ENCODE measurements at regions not wholly inside any gene's neighbourhood (a gene's known extent, or its start where the extent isn't known, plus 50 kb on each side); places are given as distances from the start of the nearest gene placed in this dataset.

DNA sequence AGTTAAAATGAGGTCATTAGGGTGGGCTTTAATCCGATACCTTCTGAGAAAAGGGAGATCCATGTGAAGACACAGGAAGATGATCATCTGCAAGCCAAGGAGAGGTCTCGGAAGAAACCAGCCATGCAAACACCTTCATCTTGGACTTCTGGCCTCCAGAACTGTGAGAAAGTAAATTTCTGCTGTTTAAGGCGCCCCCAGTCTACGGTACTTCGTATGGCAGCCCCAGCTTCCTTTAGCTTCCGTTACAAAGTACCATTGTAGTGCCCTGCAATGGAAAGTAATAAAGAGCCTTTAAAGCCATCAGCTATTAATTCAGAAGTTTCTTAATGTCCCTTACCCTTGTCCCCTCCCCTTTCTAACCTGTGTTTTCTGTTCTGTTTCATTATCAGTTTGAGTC is 308.1 kb downstream of the AACS start:
- no peak for DNase-seq

DNA sequence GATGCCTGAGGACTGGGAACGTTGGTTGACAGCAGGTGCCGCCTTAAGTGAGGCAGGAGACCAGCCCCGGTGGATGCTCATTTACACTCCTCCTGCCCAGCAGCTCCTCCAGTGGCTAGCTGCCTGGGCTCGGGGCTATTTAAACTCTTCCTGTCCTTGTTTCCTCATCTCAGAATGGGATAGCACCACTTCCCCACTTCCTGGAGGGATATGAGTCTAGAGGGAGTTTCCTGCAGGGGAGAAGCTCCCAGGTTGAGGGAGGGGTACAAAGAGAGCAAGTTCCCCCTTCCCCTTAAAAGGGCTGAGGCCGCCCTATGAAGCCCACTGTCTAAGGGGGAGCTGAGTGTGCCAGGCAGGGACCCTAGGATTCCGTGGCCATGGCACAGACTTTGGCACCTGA is 311.2 kb downstream of the AACS start:
- DNase-seq, result no peak

GRCh38 chr12:125377093-125377492 is 311.9 kb downstream of the AACS start:
- no peak for DNase-seq

- no peak for DNase-seq
Measured at GRCh38 chr12:125381373-125381772, 316.1 kb downstream of the AACS start.

DNA sequence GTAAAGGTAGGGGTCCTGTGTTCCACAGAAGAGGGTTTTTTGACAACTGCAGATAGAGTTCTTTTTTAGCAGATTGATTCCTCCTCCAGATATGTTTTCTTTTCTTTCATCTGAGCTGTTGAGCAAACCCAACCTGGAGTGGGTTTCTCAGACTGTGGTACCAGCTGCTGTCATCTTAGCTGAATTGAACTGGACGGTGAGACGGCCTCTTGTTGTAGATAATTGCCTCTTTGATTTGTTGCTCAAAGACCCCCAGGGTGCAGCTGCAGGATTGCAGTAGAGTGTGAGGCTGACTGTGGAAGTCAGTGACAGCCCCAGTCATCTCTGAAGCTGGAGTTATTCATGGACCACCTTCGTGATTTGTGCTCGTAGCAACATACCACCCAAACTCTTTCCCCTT is 317.7 kb downstream of the AACS start:
- no peak for DNase-seq

- DNase-seq, result no peak
Measured at GRCh38 chr12:125386652-125387051, 321.4 kb downstream of the AACS start.

DNA sequence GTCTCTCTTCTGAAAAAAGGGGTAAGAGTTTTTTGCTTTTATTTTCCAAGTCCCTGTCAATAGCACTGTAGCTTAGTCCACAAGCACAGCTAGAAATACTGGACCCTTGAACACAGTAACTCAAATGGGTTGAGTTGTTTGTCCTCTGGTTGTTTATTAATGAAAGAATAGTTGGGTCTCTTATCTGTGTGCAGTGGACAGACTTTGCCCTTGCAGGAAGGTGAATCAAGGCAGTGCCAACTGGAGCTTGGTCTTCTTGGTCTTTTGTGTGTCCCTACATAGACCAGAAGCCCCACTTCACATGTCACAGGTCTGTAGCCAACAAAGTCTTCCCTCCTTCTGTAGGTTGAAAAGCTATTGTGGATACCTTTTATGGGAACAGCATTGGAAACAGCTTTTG is 322.0 kb downstream of the AACS start:
- no peak for DNase-seq

- no peak for DNase-seq
Measured at GRCh38 chr12:125389061-125389697, 323.9 kb downstream of the AACS start.

- no peak for DNase-seq
Measured at GRCh38 chr12:125393569-125393968, 328.3 kb downstream of the AACS start.

- no peak for DNase-seq
Measured at GRCh38 chr12:125395583-125396215, 330.5 kb downstream of the AACS start.

- DNase-seq, result no peak
Measured at GRCh38 chr12:125399489-125399888, 334.3 kb downstream of the AACS start.

GRCh38 chr12:125402874-125403789 is 337.9 kb downstream of the AACS start:
- peak; percentile 76 for DNase-seq

DNA sequence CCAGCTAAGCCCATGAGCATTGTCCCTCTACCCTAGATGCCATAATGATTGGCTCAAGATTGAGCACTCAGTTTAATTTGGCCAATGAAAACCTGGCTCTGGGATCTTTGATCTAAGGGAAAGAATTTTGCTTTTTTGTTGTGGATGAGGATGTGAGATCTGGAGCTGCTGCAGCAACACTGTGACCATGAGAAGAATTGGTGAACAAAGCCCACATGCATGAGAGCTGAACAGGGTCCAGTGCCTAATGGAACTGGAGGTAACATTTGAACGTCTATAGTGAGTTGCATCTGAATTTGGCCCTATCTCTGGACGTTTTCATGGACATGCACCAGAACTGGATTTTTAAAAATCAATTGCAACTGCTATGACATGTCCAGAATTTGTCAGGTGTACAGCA is 338.6 kb downstream of the AACS start:
- DNase-seq, result no peak

- DNase-seq, result no peak
Measured at GRCh38 chr12:125406131-125406530, 340.9 kb downstream of the AACS start.

GRCh38 chr12:125408718-125409117 is 343.5 kb downstream of the AACS start:
- no peak for DNase-seq

GRCh38 chr12:125412506-125412905 is 347.3 kb downstream of the AACS start:
- no peak for DNase-seq

- no peak for DNase-seq
Measured at GRCh38 chr12:125417446-125417845, 352.2 kb downstream of the AACS start.

- DNase-seq, result no peak
Measured at GRCh38 chr12:125418902-125419564, 353.8 kb downstream of the AACS start.

DNA sequence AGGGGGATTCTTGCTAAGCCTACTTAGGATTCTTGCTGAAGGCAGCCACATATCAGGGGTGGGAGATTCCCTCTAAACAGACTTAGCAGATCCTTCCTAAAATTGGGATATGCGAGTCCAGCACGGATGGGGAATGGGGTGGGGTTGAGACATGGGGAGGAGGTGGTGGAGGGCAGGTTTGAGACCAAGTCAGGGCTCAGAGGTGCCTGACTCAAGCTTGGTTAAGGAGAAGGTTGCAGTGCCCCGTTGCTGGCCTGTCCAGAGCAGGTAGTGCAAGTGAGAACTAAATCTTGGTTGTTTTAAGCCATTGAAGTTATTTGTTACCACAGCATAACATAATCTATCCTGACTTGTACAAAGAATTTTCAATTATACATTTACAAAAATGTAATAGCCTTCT is 359.7 kb downstream of the AACS start:
- no peak for DNase-seq

DNA sequence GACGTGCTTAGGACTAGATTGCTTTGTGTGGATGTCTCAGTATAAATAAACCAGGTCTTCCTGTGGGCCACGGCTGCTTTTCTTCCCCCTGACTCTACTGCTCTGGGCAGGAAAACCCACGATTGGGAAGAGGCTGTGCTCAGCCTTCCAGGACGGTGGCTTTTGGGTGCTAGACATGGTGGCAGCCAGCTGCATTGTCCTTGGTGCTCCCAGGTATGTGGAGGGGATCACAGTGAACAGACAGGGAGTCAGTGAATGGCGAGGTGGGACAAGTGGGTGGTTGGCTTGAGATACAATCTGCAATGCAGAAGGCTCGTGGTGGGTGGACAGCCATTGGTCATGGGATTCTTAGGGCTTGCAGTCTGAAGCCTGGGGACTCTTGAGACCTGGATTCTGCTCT is 366.3 kb downstream of the AACS start:
- DNase-seq, result no peak

DNA sequence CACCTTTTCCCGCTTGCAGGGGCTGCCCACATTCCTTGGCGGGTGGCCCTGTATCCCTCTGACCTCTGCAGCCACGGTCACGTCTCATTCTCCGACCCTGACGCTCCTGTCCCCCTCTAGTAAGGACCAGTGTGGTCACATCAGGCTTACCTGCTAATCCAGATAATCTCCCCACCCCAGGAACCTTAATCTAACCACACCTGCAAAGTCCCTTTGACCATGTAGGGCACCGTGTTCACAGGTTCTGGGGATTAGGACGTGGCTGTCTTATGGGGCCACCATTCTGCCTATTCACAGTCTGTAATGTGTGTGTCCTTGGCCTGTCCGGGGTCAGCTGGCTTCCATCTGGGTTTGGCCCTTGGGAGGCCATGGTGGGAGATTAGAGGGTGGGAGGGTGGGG is 368.9 kb downstream of the AACS start:
- no peak for DNase-seq

DNA sequence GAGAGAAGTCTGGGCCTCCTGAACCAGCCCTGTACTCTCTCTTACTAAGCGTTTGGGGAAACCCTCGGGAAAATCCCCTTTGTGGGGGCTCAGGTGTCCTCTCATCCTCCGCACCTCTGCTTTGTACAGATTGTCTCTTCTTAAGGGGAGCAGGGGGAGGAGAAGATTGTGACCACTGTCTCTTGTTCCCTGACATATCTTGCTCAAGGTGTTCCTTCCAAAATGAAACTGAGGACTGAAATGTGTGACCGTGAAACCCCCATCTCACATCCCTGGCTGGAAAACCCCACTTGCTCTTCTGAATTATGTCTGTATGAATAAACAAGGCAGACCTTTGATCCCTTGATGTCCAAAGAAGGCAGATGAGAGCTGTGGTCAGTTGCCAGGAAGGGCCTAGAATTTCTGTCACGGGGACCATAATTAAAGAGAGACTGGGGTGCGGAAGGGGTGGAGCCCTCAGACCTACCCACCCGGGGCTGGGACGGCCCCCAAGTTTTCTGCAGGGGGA is 369.8 kb downstream of the AACS start:
- DNase-seq, result no peak

DNA sequence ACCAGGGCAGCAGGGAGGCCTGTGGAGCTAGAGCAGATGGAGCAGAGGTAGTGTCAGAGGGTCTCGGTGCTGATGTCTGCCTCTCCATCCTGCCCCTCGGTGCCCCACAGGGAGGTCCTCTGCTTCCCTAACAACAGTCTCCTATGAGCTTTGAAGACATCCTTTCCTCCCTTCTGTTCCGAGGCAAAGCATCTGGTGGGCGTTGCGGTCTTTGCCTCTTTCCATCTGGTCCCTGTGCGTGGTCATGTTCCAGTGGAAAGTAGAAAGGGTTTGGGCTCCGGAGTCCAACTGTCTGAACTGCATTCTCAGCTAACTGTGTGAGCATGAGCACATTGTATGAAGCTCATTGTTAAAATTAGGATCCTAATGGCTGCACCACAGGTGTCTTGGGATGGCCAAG is 370.6 kb downstream of the AACS start:
- no peak for DNase-seq

Measured in NCI-H510A treated with DMSO at 0.1 percent for 48 hours (cell line).